ENCODE measurements at regions not wholly inside any gene's neighbourhood (a gene's known extent, or its start where the extent isn't known, plus 50 kb on each side); places are given as distances from the start of the nearest gene placed in this dataset.

DNA sequence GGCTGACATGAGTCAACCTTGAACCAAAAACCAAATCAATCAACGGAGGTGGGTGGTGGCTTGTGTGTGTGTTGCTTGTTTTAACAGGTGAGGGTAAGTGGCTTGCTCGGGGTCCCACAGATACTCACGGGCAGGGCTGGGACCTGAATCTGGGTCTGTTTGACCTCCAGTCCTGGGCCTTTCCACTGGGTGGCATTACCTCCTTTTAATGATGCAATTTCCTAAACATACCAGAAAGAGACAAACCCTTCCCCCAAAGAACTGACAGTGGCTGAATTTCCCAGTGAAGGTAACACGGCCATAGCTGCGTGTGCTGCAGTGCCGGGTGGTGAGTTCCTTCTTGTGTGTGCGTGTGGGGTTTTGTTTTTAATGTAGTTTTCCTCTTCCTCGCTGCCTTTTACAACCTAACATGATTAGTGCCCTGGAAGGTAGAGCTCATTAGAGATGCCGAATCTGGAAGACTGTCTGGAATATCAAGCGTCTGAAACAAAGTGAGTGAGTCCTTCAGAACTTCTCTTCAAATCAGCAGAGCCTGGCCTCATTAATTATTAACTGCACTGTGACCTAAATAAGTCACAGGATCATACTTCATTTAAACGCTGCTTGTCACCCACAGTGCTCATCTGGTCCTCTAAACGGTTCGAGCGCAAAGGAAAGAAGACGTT, 166.1 kb upstream of the TCERG1L start:
- H3K27ac Mint-ChIP-seq (ENCODE audit: unreplicated experiment) = no peak overlapping the region
- no peaks in the 10 kb centered on the region for H3K4me1 Mint-ChIP-seq
- H3K9me3 Mint-ChIP-seq = no peaks in the 10 kb centered on the region
- H3K4me3 Mint-ChIP-seq = no peak overlapping the region
- DNase-seq (ENCODE audit: low read depth, low spot score) = no peak
- TF ChIP-seq, protein P1, sequence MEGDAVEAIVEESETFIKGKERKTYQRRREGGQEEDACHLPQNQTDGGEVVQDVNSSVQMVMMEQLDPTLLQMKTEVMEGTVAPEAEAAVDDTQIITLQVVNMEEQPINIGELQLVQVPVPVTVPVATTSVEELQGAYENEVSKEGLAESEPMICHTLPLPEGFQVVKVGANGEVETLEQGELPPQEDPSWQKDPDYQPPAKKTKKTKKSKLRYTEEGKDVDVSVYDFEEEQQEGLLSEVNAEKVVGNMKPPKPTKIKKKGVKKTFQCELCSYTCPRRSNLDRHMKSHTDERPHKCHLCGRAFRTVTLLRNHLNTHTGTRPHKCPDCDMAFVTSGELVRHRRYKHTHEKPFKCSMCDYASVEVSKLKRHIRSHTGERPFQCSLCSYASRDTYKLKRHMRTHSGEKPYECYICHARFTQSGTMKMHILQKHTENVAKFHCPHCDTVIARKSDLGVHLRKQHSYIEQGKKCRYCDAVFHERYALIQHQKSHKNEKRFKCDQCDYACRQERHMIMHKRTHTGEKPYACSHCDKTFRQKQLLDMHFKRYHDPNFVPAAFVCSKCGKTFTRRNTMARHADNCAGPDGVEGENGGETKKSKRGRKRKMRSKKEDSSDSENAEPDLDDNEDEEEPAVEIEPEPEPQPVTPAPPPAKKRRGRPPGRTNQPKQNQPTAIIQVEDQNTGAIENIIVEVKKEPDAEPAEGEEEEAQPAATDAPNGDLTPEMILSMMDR (conservative IDR thresholded peaks at IDR 0.05) = no peak
- no peaks in the 10 kb centered on the region for H3K36me3 Mint-ChIP-seq (ENCODE audit: low read depth)
- H3K27me3 Mint-ChIP-seq (ENCODE audit: low read depth) = no peaks in the 10 kb centered on the region

DNA sequence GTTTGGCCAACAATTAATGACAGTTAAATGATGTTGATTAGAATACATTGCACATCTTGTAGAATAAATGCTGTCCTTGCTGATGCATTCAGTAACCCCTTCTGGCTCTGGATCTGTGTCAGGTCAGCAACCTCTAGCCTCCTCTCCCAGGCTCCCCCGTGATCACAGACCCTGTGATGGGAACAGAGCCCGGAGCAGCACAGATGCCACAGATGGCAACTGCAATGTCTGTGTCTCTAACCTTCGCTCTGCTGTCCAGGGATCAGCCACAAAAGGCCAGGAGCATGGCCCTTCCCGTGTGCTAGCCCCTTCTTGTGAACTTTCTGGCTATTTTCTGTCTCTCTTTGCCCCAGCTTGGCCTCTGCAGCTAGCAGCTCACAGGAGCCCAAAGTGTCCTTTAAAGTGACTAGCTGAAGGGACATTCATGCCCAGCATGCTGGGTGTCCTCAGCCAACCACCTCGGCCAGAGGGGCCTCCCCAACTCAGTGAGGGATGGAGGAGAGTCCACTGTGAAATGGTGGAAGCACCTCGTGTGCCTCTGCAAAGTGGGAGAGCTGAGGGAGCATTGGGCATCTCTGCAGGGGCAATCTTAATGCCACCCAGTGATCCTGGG, 167.0 kb upstream of the TCERG1L start:
- peaks cover 7% of the 10 kb centered on the region for H3K9me3 Mint-ChIP-seq
- no peak overlapping the region for H3K4me3 Mint-ChIP-seq
- TF ChIP-seq, protein P1 (conservative IDR thresholded peaks at IDR 0.05) = no peak
- no peak for DNase-seq (ENCODE audit: low read depth, low spot score)
- no peaks in the 10 kb centered on the region for H3K4me1 Mint-ChIP-seq
- no peaks in the 10 kb centered on the region for H3K36me3 Mint-ChIP-seq (ENCODE audit: low read depth)
- no peaks in the 10 kb centered on the region for H3K27me3 Mint-ChIP-seq (ENCODE audit: low read depth)
- H3K27ac Mint-ChIP-seq (ENCODE audit: unreplicated experiment) = no peak overlapping the region

DNA sequence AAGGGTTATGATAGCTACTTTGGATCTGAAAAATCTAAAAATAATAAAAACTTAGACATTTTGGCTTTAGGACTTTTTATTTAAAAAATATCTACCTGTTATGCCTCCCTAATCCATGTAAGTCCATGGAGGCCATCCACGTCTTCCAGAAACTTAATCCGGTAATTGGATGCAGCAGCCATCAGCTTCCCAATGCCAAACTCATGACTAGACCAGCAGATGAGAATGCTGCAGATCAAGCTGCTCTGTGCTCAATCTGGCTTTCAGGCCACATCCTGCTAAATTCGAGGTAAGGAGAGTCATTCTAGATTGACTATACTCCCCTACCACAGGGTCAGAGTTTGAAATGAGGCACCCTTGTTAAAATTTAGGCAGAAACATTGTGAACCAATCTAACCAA, 168.5 kb upstream of the TCERG1L start:
- Mint-ChIP-seq H3K27me3 (ENCODE audit: low read depth) (peaks cover 2% of the 10 kb centered on the region), H3K4me3 (no peak overlapping the region), H3K9me3 (peaks cover 13% of the 10 kb centered on the region), H3K4me1 (no peaks in the 10 kb centered on the region), H3K36me3 (ENCODE audit: low read depth) (peaks cover 3% of the 10 kb centered on the region), H3K27ac (ENCODE audit: unreplicated experiment) (no peak overlapping the region)
- TF ChIP-seq, protein P1 (conservative IDR thresholded peaks at IDR 0.05) = no peak
- no peak for DNase-seq (ENCODE audit: low read depth, low spot score)

DNA sequence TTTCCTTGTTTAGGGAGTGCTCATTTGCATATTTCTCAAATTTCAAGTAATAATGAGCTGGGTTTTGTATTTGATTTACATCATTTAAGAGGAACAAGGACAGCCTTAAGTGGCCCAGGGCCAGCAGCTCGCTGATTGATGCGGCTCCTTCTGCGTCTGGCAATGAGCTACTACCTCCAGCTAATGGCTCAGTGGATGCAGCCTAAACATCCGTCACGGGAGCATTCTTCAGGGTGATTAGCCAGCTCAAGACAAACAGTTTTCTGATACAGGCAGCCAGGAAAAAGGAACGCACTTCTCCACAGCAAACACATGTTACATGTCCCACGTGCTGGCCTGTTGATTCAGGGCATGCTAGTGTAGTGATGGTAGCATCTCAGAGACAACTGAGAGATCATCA, 169.3 kb upstream of the TCERG1L start:
- TF ChIP-seq, protein P1 (conservative IDR thresholded peaks at IDR 0.05) = no peak
- no peak overlapping the region for H3K4me3 Mint-ChIP-seq
- H3K4me1 Mint-ChIP-seq = no peaks in the 10 kb centered on the region
- no peak for DNase-seq (ENCODE audit: low read depth, low spot score)
- peaks cover 2% of the 10 kb centered on the region for H3K27me3 Mint-ChIP-seq (ENCODE audit: low read depth)
- H3K36me3 Mint-ChIP-seq (ENCODE audit: low read depth) = peaks cover 3% of the 10 kb centered on the region
- no peak overlapping the region for H3K27ac Mint-ChIP-seq (ENCODE audit: unreplicated experiment)
- peaks cover 13% of the 10 kb centered on the region for H3K9me3 Mint-ChIP-seq

DNA sequence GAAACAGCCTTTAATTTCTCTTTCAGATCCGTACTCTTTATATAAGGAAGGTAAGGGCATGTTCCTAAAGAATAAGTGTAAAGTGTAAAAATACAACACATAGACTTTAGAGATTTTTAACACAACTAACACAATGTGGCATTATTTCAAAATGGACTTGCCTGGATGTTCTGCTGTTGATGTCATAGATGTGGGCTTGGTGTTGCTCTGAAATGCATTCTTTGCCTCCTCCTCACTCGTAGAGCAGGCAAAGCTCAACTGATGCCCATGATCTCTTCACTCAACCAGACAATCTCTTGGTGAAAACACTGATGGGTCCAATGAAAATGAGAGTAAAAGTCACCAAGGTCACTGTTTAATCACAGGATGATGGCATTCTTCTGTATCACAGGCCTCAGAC, 174.2 kb upstream of the TCERG1L start:
- Mint-ChIP-seq H3K4me3 (no peak overlapping the region), H3K27me3 (ENCODE audit: low read depth) (peaks cover 2% of the 10 kb centered on the region), H3K27ac (ENCODE audit: unreplicated experiment) (no peak overlapping the region), H3K9me3 (peaks cover 32% of the 10 kb centered on the region), H3K36me3 (ENCODE audit: low read depth) (peaks cover 3% of the 10 kb centered on the region), H3K4me1 (no peaks in the 10 kb centered on the region)
- TF ChIP-seq, protein P1 (conservative IDR thresholded peaks at IDR 0.05) = no peak
- no peak for DNase-seq (ENCODE audit: low read depth, low spot score)

Measured in neural crest cell (in vitro differentiated cells).